Erythroblast (primary cell): ENCODE measurements at regions not wholly inside any gene's neighbourhood (a gene's known extent, or its start where the extent isn't known, plus 50 kb on each side); places are given as distances from the start of the nearest gene placed in this dataset.

Experiments used
- GATA1 ChIP-seq: IDR thresholded peaks from 2 replicates; pipeline ENCODE4 v1.6.1; 2011; ENCODE audit warnings: low read depth, mild to moderate bottlenecking, control low read depth, low read length, moderate library complexity
- POLR2A ChIP-seq: IDR thresholded peaks from 2 replicates; pipeline ENCODE4 v1.6.1; 2011; ENCODE audit warnings: mild to moderate bottlenecking, low read length

- no peak for TF ChIP-seq POLR2A
- no peak for TF ChIP-seq GATA1
Measured at GRCh38 chr6:40321616-40322015, 265.5 kb downstream of the LRFN2 start.
